AG10803 (cell line): ENCODE measurements at regions not wholly inside any gene's neighbourhood (a gene's known extent, or its start where the extent isn't known, plus 50 kb on each side); places are given as distances from the start of the nearest gene placed in this dataset.
"Not testable (repeated sequence)": the region's sequence is repeated elsewhere in the genome, so short reads cannot be mapped to it uniquely, and the experiment has no call there.

Source experiments
- DNase-seq: peaks from one replicate; pipeline ENCODE4 v3.0.0; 2010; ENCODE audit warnings: low read depth
- H3K4me3 ChIP-seq: 2 replicates; pipeline ENCODE4 v1.5.1; 2011; ENCODE audit warnings: mild to moderate bottlenecking, low read length, control low read depth

- DNase-seq, H3K4me3 ChIP-seq: not testable (repeated sequence)
Observed at GRCh38 chr9:67708109-67708508, 150.6 kb upstream of the ANKRD20A1 start.

GRCh38 chr9:67711429-67711828, 147.3 kb upstream of the ANKRD20A1 start:
- H3K4me3 ChIP-seq, DNase-seq: not testable (repeated sequence)

GRCh38 chr9:67711931-67712330, 146.8 kb upstream of the ANKRD20A1 start:
- DNase-seq, H3K4me3 ChIP-seq: not testable (repeated sequence)

DNA sequence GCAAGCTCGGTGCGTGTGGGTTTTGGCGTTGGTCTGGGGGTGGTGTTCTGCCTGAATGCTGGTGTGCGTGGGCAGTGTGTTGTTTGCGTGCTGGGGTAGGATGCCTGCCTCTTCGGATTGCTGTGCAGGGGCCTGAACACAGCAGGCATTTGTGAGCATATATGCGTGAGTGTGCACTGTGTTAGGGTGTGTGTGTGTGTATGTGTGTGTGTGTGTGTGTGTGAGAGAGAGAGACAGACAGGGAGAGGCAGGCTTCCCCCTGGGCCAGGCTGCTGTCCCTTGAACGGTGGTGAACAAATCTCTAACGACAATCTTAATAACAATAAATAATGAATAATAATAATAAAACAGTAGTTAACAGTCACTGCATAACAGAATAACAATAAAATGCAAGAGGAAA, 145.8 kb upstream of the ANKRD20A1 start:
- not testable (repeated sequence) for H3K4me3 ChIP-seq, DNase-seq

DNA sequence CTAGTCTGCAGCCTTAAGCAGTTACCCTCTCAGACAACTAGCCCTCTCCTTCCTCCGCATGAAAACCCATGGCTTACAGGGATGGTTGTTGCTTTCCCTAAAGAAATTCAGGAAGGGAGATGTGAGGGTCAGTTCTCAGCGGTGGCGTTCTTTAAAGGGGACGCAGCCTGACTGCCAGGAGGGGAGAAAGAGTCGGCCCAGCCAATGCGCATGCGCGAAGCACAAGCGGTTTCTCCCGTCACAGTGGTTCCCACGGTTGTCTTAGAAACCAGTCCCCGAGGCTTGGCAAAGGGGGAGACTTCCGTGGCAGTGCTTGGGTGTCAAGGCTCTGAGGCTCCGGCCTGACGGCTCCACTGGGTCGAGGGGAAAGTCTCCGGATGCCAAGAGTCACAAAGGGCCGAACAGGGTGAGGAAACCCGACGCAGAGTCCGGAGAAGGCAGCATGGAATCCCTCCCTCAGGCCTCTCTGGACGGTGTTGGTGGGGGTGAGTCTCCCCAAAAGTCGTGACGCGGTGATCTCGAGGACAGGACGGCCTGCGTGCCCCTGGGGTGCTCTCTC, 140.8 kb upstream of the ANKRD20A1 start:
- DNase-seq, H3K4me3 ChIP-seq: not testable (repeated sequence)

DNA sequence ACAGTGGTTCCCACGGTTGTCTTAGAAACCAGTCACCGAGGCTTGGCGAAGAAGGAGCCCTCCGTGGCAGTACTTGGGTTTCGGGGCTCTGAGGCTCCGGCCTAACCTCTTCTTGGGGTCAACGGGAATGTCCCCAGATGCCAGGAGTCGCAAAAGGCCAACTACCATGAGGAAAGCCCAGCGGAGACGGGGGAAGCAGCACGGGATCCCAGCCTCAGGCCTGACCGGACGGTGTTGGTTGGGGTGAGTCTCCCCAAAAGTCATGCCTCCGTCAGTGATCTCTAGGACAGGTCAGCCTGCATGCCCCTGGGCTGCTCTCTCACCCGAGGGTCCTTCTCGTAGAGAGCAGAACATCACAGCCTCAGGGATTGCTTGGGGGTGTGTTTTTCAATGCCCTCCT, 138.2 kb upstream of the ANKRD20A1 start:
- H3K4me3 ChIP-seq, DNase-seq: not testable (repeated sequence)

- H3K4me3 ChIP-seq, DNase-seq: not testable (repeated sequence)
Observed at GRCh38 chr9:67722460-67723090, 136.2 kb upstream of the ANKRD20A1 start.

- H3K4me3 ChIP-seq, result peak overlapping the region; percentile 52
- not testable (repeated sequence) for DNase-seq
Observed at GRCh38 chr9:67723185-67723584, 135.5 kb upstream of the ANKRD20A1 start.

DNA sequence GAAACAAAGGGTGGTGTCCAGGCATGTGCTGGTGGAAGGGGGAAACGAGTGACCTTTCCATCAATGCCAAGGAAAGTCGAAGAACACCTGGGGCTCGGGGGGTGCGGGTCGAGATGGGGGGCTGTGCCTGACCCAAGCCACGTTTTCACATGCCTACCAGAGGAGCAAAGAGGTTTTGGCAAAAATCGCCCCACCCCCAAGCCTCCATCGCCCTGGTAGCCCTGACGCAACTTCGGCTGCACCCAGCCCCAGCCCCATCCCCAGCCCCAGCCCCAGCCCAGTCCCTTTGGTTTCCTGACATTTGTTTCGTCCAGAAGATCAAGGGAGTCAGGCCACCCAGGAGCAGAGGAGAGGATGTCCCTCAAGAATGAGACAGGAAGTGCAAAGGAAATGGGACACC, 133.8 kb upstream of the ANKRD20A1 start:
- DNase-seq, H3K4me3 ChIP-seq: not testable (repeated sequence)

- DNase-seq, H3K4me3 ChIP-seq: not testable (repeated sequence)
Observed at GRCh38 chr9:67726213-67726988, 132.3 kb upstream of the ANKRD20A1 start.

DNA sequence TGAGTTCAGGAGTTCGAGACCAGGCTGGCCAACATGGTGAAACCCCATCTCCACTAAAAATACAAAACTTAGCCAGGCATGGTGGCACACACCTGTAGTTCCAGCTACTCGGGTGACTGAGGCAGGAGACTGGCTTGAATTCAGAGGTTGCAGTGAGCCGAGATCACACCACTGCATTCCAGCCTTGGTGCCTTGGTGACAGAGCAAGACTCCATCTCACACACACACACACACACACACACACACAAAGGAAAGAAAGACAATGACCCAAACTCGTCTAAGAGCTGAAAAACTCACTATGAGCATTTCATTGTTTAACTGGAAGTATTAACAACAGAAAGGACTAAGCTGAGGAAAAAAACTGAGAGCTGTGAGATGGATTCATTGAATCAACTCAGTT, 95.6 kb upstream of the ANKRD20A1 start:
- H3K4me3 ChIP-seq, DNase-seq: not testable (repeated sequence)

- DNase-seq, H3K4me3 ChIP-seq: not testable (repeated sequence)
Observed at GRCh38 chr9:67771807-67772206, 86.9 kb upstream of the ANKRD20A1 start.

- DNase-seq, H3K4me3 ChIP-seq: not testable (repeated sequence)
Observed at GRCh38 chr9:67800170-67800569, 58.6 kb upstream of the ANKRD20A1 start.
